CMK (cell line): ENCODE measurements at regions not wholly inside any gene's neighbourhood (a gene's known extent, or its start where the extent isn't known, plus 50 kb on each side); places are given as distances from the start of the nearest gene placed in this dataset.

Experiments used
- DNase-seq: peaks from one replicate; pipeline ENCODE4 v3.0.0-alpha.2; 2010; ENCODE audit warnings: low read depth

DNA sequence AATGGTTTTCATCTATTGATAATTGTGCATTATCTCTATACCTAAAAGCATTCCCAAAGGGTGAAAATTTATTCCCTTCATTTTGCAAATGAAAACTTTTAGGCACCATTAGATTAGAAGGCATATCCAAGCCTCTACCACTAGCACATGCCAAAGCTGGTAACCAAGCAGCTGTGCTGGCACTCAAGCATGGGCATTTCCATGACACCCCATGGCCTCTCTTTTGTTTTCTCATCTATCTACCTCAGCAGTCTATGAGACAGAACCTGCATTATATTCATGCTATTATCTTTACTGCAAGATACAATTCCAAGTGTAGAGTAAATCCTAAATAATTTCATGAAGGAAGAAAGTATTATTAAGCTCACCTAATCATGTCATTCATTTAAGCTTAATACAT lies 334.3 kb upstream of the LRRC7 start:
- no peak for DNase-seq

DNA sequence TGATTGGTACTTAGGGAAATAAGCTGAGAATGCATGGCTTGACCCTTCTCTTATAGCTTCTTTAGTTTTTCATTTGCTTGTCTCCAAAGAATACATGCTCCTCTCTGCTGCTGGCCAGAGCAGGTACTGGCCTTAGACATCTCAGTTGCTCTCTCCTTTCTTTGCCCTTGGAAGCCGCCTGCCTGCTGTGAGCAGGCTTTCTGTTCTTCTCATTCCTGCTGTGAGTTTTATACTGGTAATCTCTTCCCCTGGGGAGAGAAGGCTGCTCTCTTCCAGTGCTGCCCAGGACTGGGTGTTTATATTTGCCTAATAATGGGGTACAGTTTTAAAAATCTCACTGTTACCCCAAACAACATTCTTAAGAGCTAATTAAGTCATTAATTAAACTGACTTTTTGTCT lies 323.5 kb upstream of the LRRC7 start:
- no peak for DNase-seq

DNA sequence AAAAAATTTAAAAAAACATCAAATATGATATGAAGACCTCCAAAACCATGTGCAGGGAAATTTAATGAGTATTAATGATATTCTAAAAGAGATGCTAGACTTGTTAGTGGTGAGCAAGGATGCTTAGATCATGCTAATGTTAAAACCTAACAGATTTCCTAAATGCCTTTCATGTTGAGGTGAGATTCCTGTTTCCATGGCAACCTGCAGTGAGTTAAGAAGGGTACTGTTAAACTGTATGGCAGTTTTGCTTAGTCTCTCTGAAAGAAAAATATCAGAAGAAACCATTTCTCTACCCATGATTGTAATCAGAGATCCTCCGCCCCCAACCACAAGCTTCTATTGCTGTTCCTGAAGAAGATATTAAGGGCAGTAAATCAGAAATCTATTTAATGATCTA lies 321.6 kb upstream of the LRRC7 start:
- DNase-seq = no peak

DNA sequence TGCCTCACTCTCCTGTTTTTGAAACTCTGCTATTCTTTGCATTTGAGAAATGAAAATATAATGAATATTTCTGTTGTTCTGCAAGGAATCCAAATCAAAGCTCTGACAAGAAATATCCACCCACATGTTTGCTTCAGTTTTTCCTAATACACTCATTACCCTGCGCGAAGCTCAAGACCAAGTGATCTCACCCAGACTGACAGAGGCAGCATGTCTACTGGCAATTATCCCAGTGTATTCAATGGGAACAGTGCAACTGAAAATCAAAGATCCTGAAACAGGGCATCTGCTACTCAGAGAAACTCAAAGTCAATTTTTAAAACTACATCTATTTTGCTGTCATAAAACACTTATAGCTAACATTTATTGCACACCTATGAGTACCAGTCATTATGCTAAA lies 321.0 kb upstream of the LRRC7 start:
- DNase-seq = no peak

DNA sequence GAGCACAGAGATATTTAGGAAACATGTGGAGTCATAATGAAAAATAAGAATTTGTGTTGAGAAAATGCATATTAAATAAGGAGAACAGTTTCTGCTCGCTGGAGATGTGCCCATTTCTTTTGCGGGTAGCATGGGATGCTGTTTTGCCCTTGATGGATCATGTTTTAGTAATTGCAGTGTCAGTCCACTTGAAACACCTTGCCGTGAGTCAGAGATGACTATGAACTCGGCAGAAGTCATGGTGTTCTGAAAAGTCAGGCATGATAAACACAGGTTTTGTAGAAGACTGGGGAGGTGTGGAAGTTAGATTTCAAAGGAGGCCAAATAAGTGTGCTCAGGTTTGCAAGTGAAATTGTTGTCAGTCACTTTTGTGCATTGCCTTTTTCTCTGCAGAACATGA lies 315.0 kb upstream of the LRRC7 start:
- no peak for DNase-seq

DNA sequence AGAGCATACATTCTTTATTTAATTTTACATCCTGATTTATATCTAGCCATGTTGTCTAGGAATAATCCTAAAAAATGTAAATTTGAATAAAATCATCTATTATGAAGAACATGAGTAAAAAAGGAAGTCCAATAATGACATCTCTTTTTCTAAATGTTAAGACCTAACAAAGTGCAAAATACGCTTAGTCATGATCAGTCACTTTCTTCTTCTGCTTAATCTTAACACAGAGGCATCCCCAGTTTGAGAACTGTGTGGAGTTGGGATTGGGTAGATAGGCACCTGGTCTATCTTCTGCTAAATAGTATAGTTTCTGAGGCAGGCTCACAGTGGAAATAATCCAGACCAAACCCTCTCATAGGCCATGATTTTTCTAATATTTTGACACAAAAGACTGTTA lies 311.7 kb upstream of the LRRC7 start:
- DNase-seq = no peak

DNA sequence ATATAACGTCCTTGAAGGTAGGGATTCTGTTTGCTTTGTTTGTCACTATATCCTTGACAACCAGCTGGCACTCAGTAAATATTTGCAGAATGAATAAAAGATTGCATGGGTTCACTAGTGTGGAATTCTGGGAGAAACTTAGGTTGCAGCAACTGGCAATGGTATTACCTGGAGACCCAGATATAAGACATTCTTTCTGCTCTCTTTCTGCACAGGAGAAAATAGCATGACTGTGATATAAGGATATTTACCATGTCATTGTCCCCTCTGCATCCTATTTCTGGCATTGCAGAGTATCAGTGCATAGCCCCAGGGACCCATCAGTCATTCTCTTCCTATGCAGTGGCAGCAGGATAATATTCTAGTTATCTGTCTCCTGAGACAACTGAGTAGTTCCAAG lies 308.9 kb upstream of the LRRC7 start:
- no peak for DNase-seq

DNA sequence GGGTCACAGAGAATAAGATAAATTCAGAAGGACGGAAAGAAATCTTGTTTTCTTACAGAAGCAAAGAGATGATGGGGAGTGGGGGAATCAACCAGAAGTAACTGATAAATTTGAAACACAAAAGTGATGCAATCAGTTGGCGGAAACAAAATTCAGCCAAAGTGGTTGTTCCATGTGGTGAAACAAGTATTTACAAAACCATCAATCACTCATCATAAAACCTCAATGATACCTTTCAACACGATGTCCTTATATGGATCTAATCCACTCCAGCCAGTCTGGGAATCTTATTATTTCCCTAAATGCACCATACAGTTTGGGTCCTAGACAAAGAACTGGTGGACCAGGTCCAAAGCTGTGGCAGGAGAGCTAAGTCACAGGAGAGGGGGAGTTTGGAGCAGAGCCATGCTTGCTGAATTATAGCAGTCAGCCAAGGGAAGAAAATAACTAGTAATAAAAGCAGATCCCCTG lies 303.8 kb upstream of the LRRC7 start:
- no peak for DNase-seq

DNA sequence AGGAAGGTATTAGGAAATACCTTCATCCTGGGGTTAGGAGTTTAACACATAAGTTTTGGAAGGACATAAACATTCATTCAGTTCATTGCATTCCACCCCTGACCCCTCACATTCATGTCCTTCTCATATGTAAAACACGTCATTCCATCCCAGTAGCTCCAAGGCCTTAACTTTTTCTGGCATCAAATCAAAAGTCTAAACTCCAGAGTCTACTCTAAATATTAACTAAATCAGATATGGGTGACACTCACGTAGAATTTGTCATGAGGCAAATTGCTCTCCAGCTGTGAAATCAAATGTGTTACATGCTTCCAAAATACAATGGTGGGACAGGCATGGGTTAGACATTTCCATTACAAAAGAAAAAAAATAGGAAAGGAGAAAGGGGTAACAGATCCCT lies 298.2 kb upstream of the LRRC7 start:
- DNase-seq = no peak

DNA sequence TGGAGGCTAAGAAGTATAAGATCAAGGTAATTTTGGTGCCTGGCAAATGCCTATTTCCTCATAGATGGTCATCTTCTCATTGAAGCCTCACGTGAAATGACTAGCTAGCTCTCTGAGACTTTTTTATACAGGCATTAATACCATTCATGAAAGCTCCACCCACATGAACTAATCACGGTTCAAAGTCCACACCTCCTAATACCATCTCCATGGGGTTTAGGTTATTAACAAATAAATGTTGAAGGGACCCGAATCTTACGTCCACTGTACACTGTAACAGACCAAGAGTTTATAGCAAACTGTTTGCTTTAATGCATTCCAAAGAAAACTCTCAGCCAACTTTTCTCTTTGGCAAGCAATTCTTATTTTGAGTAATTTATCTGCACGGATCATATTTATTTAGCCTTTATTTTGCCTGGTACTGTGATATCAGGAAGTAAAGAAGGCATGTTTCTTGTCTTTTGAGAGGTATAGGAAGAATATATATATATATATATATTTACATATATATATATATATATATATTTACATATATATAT lies 296.1 kb upstream of the LRRC7 start:
- DNase-seq = no peak

DNA sequence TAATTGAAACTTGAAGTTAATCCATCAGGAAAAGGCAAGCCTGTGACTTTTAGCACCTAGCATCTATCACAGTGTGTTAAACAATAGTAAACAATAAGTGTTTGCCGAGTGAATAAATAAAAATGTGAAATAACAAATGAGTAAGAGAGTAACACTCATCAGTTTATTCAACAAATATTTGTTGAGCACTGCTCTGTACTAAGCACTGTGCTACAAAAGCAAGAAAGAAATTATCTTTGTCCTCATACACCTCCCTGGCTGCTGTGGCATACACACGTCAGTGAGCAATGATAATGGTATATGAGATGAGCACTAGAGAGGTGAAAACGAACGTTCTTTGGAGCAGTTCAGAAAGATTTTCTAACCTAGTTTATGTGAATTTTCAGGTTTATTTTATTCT lies 295.0 kb upstream of the LRRC7 start:
- no peak for DNase-seq

DNA sequence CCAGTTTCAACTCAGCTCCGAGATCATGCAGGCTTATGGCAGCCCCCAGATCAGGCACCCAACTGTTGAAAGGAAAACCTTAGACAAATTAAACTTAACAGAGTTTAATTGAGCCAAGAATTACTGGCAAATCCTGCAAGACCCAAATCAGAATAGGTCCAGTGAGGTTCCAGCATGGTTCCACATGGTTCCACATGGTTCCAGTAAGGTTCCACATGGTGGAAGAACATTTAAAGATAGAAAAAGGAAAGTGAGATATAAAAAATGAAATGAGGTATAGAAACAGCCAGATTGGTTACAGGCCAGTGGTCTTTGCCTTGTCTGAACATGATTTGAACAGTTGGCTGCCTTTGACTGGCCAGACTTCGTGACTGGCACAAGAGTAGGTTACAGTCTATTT lies 288.8 kb upstream of the LRRC7 start:
- DNase-seq = no peak

DNA sequence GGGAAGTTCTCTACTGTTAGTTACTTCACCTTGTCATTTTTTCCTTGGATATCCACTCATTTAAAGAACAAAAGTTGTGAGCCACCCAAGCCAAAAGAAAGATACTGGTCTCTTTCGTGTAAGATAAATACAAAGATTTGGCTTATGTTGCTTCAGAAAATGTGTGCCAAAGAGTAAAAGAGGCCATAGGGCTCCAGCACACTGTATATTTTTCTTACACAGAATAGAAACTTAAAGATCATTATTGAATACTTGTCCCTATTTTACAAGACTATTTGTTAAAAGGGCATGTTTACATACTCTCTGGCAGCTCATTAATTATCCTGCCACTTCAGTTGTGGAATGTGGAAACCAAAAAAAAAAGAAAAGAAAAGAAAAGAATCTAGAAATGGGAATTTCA lies 284.2 kb upstream of the LRRC7 start:
- no peak for DNase-seq

DNA sequence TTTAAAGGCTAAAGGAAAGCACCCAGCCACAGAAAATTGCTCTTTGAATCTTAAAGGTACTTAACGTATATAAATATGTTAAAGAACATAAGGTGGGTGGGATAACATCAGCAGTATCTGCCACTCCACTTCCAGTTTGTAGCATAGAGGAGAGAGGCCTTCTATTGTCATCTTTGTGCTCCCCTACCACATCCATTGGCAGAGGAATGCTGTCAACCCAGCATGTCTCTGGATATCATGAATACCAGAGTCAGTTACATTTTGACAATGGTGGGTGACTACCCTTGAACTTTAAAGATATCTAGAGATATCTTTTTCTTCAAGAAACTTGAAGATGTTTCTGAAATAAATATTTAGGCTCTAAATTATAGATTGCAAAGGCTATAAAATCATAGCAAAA lies 283.2 kb upstream of the LRRC7 start:
- no peak for DNase-seq

DNA sequence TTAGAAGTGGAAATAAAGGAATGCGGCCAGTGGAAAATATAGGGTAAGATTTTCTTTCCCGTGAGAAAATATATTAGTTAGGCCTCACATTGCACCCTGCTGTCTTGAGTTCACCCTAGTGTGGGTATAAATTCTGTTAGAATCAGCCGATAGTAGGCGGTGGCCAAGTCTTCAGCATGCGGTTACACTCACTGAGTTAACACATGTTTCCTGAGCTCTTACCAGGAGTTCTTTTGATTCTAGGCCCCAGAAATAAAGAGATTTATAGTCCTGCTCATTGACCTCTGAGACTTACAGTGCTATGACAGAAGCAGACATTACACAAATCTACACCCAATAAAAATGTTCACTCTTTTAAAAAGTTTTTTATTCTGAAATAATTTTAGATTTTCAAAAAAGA lies 279.3 kb upstream of the LRRC7 start:
- no peak for DNase-seq

DNA sequence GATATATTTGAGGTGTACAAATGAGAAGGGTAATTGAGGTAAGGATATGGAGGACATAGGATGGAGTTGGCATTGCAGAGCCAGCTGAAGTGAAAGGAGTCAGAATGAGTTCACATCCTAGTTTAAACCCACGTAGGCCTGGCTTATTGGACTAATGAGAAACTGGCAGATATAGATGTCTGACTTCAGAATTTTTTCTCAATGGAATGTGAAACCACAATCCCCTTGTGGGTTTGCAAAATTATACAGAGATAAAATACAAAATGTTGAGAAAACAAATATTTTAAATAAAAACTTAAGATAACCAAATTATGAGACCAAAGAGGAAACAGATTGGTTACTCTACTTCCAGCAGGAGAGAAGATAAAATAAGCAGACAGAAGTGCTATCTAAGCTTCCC lies 277.4 kb upstream of the LRRC7 start:
- DNase-seq = no peak

DNA sequence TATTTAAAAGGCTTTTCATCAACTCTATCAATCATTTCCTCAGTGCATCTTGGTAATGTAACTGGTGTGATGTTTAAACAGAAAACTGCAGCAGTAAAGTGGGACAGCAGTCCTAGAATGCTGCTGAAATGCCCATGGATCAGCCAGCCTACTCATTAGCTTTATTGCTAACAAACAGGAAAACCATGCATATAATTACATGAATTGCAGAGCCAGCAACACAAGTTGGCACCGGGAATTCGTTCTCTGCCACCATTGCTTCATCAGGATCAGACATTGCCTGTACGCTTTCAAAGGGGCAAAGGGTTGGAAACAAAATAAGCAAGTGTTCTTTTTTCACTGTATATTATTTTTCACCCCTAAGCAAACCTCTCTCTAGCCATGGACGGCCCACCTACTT lies 276.2 kb upstream of the LRRC7 start:
- DNase-seq = no peak

DNA sequence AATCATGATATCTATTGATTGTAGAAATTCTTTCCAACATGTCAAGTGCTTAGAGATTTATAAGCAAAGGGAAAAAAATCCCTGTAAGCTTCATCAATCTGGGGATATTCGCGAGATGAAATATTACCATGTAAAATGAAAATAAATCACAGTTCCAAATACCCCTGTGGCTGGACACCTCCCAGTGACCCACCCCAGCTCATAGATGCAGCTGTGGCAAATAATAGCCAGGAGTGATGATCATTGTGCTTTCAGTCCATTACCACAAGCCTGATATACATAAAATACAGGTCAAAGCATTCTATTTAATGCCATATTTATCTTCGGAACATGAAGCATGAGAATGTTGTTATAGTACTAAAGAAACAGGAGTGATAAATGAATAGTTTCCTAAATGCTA lies 274.9 kb upstream of the LRRC7 start:
- no peak for DNase-seq

DNA sequence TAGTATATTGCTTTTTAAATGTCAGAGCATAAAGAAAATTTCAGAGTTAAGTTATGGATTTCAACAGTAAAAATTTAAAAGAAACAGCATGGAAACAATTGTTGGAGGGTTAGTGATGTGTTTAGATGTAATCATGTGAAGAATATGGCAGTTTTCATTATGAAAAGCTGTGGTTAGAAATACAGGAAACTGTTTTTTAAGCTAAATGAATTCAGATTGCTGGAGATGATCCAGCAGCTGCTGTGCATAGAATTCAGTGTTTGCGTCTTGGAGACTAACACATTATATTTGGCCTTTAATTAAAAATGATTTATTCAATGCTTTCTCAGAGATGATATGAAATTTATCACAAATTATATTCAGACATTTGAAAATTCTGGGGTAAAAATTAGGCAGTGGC lies 273.6 kb upstream of the LRRC7 start:
- no peak for DNase-seq

DNA sequence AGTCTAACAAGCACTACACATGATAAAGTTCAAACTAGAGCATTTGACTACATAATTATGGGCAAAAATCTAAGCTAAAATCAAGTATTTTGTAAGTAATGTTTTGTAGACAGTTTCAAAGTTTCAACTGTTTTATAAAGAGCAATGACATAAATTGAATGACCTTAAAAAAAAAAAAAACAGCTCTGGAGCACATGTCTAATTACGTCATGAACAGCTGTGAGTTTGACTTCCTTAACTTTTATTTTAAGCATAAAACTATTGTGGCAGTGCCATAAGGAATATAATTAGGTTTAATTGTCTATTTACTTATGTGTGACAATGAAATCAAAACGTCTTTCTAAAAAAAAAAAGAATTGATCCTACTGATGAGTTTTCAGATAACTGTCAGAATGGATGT lies 272.5 kb upstream of the LRRC7 start:
- no peak for DNase-seq

DNA sequence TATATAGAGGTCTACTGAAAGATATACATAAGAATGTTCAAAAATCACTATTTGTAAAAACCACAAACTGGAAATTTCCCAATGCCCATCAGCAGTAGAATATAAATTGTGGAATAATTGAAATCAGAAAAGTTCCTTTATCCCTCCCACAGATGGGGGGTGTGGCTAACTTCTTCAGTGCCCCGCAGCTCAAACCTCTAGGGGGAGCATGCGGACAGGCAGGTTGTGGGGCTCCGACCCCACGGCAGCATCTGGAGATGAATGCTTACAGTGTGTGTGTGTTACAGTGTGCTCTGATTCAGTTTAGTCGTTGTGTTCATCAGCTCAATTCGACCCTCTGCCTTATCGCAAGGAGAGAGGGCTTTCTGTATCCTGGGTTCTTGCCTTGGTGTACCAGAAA lies 262.1 kb upstream of the LRRC7 start:
- no peak for DNase-seq

DNA sequence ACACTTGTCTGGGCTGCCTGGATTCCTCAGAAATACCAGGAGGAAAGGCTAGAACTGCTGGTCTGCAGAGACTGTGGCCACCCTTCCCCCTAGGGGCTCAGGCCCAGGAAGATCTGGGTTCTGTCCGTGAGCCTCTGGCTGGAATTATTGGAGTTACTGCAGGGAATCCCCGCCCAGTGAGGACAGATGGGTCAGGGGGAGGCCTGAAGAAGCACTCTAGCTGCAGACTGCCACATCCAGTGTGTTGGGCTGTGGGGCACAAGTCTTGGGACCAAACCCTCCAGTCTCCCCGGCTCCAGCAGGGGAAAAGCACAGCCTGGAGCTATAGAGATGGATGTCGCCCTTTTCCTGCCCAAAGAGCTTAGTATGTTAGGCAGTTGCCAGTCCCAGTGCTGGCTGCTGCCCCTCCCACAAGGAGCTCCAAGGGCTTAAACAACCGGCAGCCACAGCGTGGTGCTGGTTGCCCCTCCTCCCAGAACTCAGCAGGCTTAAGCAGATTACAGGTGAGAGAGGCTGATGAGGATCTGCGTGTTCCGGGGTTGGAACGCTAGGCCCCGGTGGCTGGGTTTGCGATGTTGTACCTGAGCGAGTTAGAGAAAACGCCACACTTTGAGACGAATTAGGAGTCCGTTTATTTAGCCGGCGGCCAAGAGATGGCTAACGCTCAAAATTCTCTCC lies 255.5 kb upstream of the LRRC7 start:
- DNase-seq = no peak

DNA sequence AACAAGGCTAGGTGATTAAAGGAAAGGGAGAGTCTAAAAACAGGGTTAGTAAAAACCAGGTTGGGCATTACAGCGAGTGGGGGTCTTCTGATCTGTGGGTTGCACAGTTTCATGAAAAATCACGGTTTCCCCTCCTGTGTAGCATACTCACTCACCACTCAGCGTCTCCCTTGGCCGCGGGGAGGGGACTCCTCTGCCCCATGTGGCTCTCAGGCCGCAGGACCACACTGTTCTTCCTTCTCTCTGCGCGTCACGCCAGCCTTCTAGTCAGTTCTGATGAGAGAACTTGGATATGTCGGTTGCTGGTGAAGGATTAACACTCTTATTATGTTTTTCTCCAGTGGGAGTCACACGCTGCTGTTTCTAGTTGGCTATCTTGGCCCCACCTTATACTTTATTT lies 254.6 kb upstream of the LRRC7 start:
- no peak for DNase-seq

DNA sequence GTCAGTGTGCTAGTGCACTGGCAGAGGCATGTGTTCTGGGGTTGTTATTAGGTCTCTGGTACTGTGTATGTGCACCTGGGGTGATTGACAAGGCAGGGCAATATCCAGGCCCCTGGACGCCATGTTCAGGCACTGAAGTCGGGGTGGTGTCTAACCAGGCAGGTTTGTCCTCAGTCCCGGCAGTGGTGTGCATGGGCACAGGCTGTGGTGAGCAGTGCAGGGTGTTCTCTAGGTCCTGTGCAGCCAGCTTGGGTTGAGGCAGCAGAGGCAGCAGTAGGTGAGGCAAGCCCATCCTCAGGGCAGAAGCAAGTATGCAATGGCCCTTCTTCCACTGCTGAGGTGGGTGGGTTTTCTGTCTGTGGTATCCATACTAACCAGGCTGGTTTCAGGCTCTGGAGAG lies 252.3 kb upstream of the LRRC7 start:
- DNase-seq = no peak

DNA sequence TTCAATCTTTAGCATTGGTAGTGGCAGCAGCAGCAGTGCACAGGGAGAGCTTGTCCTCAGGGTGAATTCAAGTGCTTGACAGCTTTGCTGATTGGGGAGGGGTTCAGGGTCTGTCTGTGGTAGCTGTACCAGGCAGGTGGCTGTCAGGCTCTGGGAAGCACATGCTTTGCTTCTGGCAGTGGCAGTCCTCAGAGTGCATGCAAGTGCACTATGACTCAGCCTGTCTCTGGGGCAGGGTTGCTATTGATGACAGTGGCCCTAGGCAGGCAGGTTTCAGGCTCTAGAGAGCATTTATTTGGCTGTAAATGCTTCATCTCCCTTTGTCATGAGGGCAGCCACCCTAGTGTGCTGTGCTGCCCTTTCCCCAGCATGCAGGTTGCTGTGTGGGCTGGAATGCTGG lies 251.9 kb upstream of the LRRC7 start:
- no peak for DNase-seq
